GM12875 (cell line): ENCODE measurements at regions not wholly inside any gene's neighbourhood (a gene's known extent, or its start where the extent isn't known, plus 50 kb on each side); places are given as distances from the start of the nearest gene placed in this dataset.

Experiments
- H3K4me3 ChIP-seq: one replicate; pipeline ENCODE4 v1.5.1; 2011; ENCODE audit warnings: low read depth, low read length, control low read depth
- CTCF ChIP-seq: IDR thresholded peaks from 2 replicates; pipeline ENCODE4 v1.5.1; 2011; ENCODE audit warnings: low read depth, mild to moderate bottlenecking, control low read depth, inconsistent platforms, low read length, moderate library complexity, borderline replicate concordance; ENCODE audit not compliant: insufficient read depth

GRCh38 chr22:23516304-23516703 lies 63.8 kb downstream of the IGLL1 start:
- H3K4me3 ChIP-seq: no peak overlapping the region
- TF ChIP-seq CTCF: no peak

GRCh38 chr22:23514322-23515038 lies 65.6 kb downstream of the IGLL1 start:
- TF ChIP-seq CTCF: no peak
- H3K4me3 ChIP-seq: no peak overlapping the region

- no peak for TF ChIP-seq CTCF
- H3K4me3 ChIP-seq: no peak overlapping the region
These were observed 66.4 kb downstream of the IGLL1 start for GRCh38 chr22:23513705-23514104.

- no peak overlapping the region for H3K4me3 ChIP-seq
- no peak for TF ChIP-seq CTCF
These were observed 67.0 kb downstream of the IGLL1 start for GRCh38 chr22:23513133-23513532.

- no peak overlapping the region for H3K4me3 ChIP-seq
- TF ChIP-seq CTCF: no peak
These were observed 67.4 kb downstream of the IGLL1 start for GRCh38 chr22:23512721-23513120.

- H3K4me3 ChIP-seq: no peak overlapping the region
These were observed 67.8 kb downstream of the IGLL1 start for GRCh38 chr22:23512348-23512705.

More at GRCh38 chr22:23512348-23512705, 67.8 kb downstream of the IGLL1 start:
- TF ChIP-seq CTCF: no peak
